H1 (cell line): ENCODE measurements at regions not wholly inside any gene's neighbourhood (a gene's known extent, or its start where the extent isn't known, plus 50 kb on each side); places are given as distances from the start of the nearest gene placed in this dataset.

Experiments used
- BACH1 ChIP-seq: IDR thresholded peaks from 2 replicates; pipeline ENCODE4 v1.6.1; 2012; ENCODE audit warnings: low read length, improper control_type of control experiment
- CHD1 ChIP-seq: IDR thresholded peaks from 2 replicates; pipeline ENCODE4 v1.6.1; 2012; ENCODE audit warnings: low read depth, low read length, improper control_type of control experiment
- CHD7 ChIP-seq: fragments of 300-600 bp; sonication (generic); IDR thresholded peaks from 2 replicates; pipeline ENCODE4 v1.7.1; 2012; ENCODE audit warnings: low read length, moderate library complexity, mild to moderate bottlenecking, inconsistent platforms; ENCODE audit not compliant: insufficient replicate concordance
- EP300 ChIP-seq, 2 experiments: IDR thresholded peaks; 1 replicate in 1 of 2; 2 replicates in 1 of 2; pipeline ENCODE4 v1.6.1; 2011 to 2012; ENCODE audit warnings: low read depth in 2 of 2, low read length in 2 of 2, mild to moderate bottlenecking in 2 of 2, borderline replicate concordance in 1 of 2, inconsistent platforms in 1 of 2, moderate library complexity in 1 of 2
- EZH2 ChIP-seq: fragments of 200-600 bp; sonication (generic); IDR thresholded peaks from 2 replicates; pipeline ENCODE4 v1.7.1; 2012; ENCODE audit warnings: low read depth, mild to moderate bottlenecking, moderate library complexity, low read length, inconsistent platforms; ENCODE audit not compliant: severe bottlenecking
- KDM5A ChIP-seq: fragments of 200-600 bp; IDR thresholded peaks from 2 replicates; pipeline ENCODE4 v1.7.1; 2012; ENCODE audit warnings: mild to moderate bottlenecking, low read length, inconsistent platforms, mixed read lengths
- PHF8 ChIP-seq: fragments of 200-600 bp; sonication (generic); conservative IDR thresholded peaks from 2 replicates; pipeline ENCODE4 v1.7.1; 2012; ENCODE audit warnings: low read depth, mild to moderate bottlenecking, inconsistent platforms, low read length, moderate library complexity
- POLR2AphosphoS5 ChIP-seq: IDR thresholded peaks from 2 replicates; pipeline ENCODE4 v1.6.1; 2011; ENCODE audit warnings: low read depth, low read length
- RNF2 ChIP-seq: fragments of 200-900, 300-1000 bp; sonication (generic); IDR thresholded peaks from 2 replicates; pipeline ENCODE4 v1.7.1; 2016; ENCODE audit warnings: borderline replicate concordance, low read depth, mild to moderate bottlenecking, antibody characterized with exemption, low read length; ENCODE audit not compliant: poor library complexity, severe bottlenecking; ENCODE audit errors: missing control alignments
- SIRT6 ChIP-seq: IDR thresholded peaks from one replicate; pipeline ENCODE4 v1.7.1; 2012; ENCODE audit warnings: low read length, inconsistent platforms
- TBP ChIP-seq: IDR thresholded peaks from 2 replicates; pipeline ENCODE4 v1.6.1; 2011; ENCODE audit warnings: low read depth, low read length, improper control_type of control experiment
- TCF12 ChIP-seq: IDR thresholded peaks from 2 replicates; pipeline ENCODE4 v1.6.1; 2011; ENCODE audit warnings: low read depth, mild to moderate bottlenecking, low read length
- ZNF274 ChIP-seq: IDR thresholded peaks from 2 replicates; pipeline ENCODE4 v1.7.0; 2012; ENCODE audit warnings: low read length, borderline replicate concordance; ENCODE audit errors: extremely low read depth

- no peak for TF ChIP-seq CHD7
- no peak for TF ChIP-seq CHD1
- TF ChIP-seq EP300 (IDR thresholded peaks at IDR 0.05; ENCODE audit: borderline replicate concordance in 1 of 2, low read depth in 2 of 2, low read length in 2 of 2) = no peak
- no peak for TF ChIP-seq TCF12
- no peak for TF ChIP-seq TBP
- no peak for TF ChIP-seq RNF2
- no peak for TF ChIP-seq EZH2
- no peak for TF ChIP-seq ZNF274
- no peak for TF ChIP-seq BACH1
- TF ChIP-seq PHF8 = no peak
- no peak for TF ChIP-seq SIRT6
- TF ChIP-seq POLR2AphosphoS5 = no peak
- no peak for TF ChIP-seq KDM5A
These were observed 158.5 kb upstream of the PBDC1 start (continued) for GRCh38 chrX:76014321-76014720.
